ENCODE measurements at regions not wholly inside any gene's neighbourhood (a gene's known extent, or its start where the extent isn't known, plus 50 kb on each side); places are given as distances from the start of the nearest gene placed in this dataset.

DNA sequence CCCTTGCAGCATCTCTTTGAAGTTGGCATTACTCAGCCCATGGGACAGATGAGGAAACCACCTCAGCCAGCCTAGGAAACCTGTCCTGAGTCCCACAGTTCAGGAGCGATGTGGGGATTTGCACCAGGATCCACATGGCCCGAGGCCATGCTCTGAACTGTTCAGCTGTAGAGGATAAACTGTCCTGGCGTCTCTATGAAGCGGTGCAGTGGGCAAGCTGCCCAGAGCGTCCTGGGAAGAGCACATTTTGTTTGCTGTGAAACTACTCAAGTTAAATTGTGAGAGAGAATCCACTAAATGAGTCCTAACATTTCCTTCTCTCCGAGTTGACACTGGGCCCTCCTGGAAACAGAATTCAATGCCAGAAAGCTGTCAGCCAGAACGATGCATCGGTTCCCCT, 276.6 kb upstream of the TNRC6C start:
- H3K27me3 Mint-ChIP-seq, result peaks cover 18% of the 10 kb centered on the region
- DNase-seq (no peak), ATAC-seq (ENCODE audit: low read depth) (no peak)
- CTCF ChIA-PET, result no interaction called here
- POLR2A ChIA-PET, result no interaction called here
- H3K4me3 Mint-ChIP-seq, result no peak overlapping the region
- H3K9me3 Mint-ChIP-seq, result no peaks in the 10 kb centered on the region
- intact Hi-C loops (cut with micrococcal nuclease), result no loop called here
- TF ChIP-seq CTCF (IDR thresholded peaks at IDR 0.05), result no peak
- H3K36me3 Mint-ChIP-seq (ENCODE audit: low read depth), result peaks cover 3% of the 10 kb centered on the region
- no peak overlapping the region for H3K27ac Mint-ChIP-seq
- no peaks in the 10 kb centered on the region for H3K4me1 Mint-ChIP-seq

DNA sequence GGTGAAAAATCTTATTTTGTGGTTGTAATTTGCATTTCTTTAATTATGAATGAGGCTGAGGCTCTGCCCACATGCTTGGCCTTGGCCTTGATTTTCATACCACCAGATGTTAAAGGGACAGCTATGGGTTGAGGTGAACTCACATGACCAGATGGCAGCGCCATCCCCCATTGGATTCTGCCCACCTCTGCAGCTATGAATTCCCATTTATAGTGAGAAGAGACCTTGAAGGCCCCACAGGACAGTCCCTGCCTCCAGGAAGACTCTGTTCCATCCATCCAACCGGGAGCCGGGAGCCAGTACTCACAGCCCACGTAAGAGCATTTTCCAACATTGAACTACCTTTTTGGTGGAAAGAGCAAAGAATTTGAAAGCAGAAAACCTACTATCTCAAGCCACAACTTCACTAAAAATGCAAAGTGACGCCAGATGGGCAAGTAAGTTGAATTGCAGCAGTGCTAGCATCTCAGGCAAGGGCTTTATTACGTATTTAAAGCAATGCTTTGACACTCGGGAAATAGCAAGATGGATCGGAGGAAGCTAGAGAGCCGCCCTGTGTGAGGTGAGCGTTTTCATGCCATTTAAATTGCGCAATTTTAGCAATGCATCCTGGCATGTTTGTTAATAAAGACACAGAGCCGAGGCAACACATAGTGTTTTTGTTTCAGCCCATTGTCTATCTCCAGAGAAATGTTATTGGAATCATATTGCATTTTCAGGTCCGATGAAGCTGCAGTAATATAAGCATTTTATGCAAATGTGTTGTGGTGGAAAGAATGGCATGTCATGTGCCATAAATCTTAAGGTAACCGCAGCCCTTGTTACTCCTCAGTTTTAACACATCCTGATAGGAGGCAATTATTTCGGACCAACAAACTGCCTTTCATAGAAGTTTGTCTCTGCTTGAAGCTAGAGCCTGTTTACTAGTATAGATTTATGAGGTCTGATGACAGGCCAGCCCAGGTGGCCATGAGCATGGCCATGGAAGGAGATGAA, 273.4 kb upstream of the TNRC6C start:
- peaks cover under 1% of the 10 kb centered on the region for H3K4me1 Mint-ChIP-seq
- DNase-seq (no peak), ATAC-seq (ENCODE audit: low read depth) (no peak)
- ChIA-PET CTCF (no interaction called here), POLR2A (no interaction called here)
- no peak for TF ChIP-seq CTCF (IDR thresholded peaks at IDR 0.05)
- intact Hi-C loops (cut with micrococcal nuclease), result no loop called here
- no peak overlapping the region for H3K4me3 Mint-ChIP-seq
- H3K27me3 Mint-ChIP-seq, result peaks cover 32% of the 10 kb centered on the region
- H3K36me3 Mint-ChIP-seq (ENCODE audit: low read depth), result no peaks in the 10 kb centered on the region
- H3K27ac Mint-ChIP-seq, result no peak overlapping the region
- H3K9me3 Mint-ChIP-seq, result no peaks in the 10 kb centered on the region

- ChIA-PET POLR2A (no interaction called here), CTCF (no interaction called here)
- peaks cover 8% of the 10 kb centered on the region for H3K4me1 Mint-ChIP-seq
- no peak for DNase-seq
- no peak overlapping the region for H3K27ac Mint-ChIP-seq
- ATAC-seq (ENCODE audit: low read depth), result no peak
- intact Hi-C loops (cut with micrococcal nuclease), result no loop called here
- H3K4me3 Mint-ChIP-seq, result no peak overlapping the region
- H3K36me3 Mint-ChIP-seq (ENCODE audit: low read depth), result no peaks in the 10 kb centered on the region
- H3K9me3 Mint-ChIP-seq, result no peaks in the 10 kb centered on the region
- peaks cover 34% of the 10 kb centered on the region for H3K27me3 Mint-ChIP-seq
- no peak for TF ChIP-seq CTCF (IDR thresholded peaks at IDR 0.05)
These were observed 272.5 kb upstream of the TNRC6C start for GRCh38 chr17:77685881-77686486.

- no peak for DNase-seq
- ATAC-seq (ENCODE audit: low read depth), result no peak
- no peak overlapping the region for H3K27ac Mint-ChIP-seq
- peaks cover 16% of the 10 kb centered on the region for H3K4me1 Mint-ChIP-seq
- POLR2A ChIA-PET, result no interaction called here
- no peaks in the 10 kb centered on the region for H3K36me3 Mint-ChIP-seq (ENCODE audit: low read depth)
- no peaks in the 10 kb centered on the region for H3K9me3 Mint-ChIP-seq
- H3K27me3 Mint-ChIP-seq, result peaks cover 37% of the 10 kb centered on the region
- TF ChIP-seq CTCF (IDR thresholded peaks at IDR 0.05), result no peak
- intact Hi-C loops (cut with micrococcal nuclease), result no loop called here
- CTCF ChIA-PET, result no interaction called here
- H3K4me3 Mint-ChIP-seq, result no peak overlapping the region
These were observed 271.6 kb upstream of the TNRC6C start for GRCh38 chr17:77686903-77687302.

GRCh38 chr17:77687417-77687816, 271.1 kb upstream of the TNRC6C start:
- no peak for TF ChIP-seq CTCF (IDR thresholded peaks at IDR 0.05)
- DNase-seq (no peak), ATAC-seq (ENCODE audit: low read depth) (no peak)
- POLR2A ChIA-PET, result no interaction called here
- CTCF ChIA-PET, result no interaction called here
- Mint-ChIP-seq H3K27me3 (peaks cover 40% of the 10 kb centered on the region), H3K9me3 (no peaks in the 10 kb centered on the region), H3K36me3 (ENCODE audit: low read depth) (no peaks in the 10 kb centered on the region), H3K4me1 (peaks cover 16% of the 10 kb centered on the region), H3K4me3 (no peak overlapping the region), H3K27ac (no peak overlapping the region)
- intact Hi-C loops (cut with micrococcal nuclease), result no loop called here

All from activated B cell treated with CpG ODN at 0.5 μM for 24 hours (primary cell).